ENCODE measurements at regions not wholly inside any gene's neighbourhood (a gene's known extent, or its start where the extent isn't known, plus 50 kb on each side); places are given as distances from the start of the nearest gene placed in this dataset.

- no peak for DNase-seq
- Mint-ChIP-seq H3K27me3 (ENCODE audit: insufficient read depth) (no peaks in the 10 kb centered on the region), H3K27ac (no peak overlapping the region), H3K4me1 (ENCODE audit: low read depth) (no peaks in the 10 kb centered on the region), H3K36me3 (ENCODE audit: low read depth) (peaks cover 4% of the 10 kb centered on the region; the same call in 1 of the 2 replicates), H3K9me3 (peaks cover 51% of the 10 kb centered on the region), H3K4me3 (no peak overlapping the region)
- TF ChIP-seq, protein P1, sequence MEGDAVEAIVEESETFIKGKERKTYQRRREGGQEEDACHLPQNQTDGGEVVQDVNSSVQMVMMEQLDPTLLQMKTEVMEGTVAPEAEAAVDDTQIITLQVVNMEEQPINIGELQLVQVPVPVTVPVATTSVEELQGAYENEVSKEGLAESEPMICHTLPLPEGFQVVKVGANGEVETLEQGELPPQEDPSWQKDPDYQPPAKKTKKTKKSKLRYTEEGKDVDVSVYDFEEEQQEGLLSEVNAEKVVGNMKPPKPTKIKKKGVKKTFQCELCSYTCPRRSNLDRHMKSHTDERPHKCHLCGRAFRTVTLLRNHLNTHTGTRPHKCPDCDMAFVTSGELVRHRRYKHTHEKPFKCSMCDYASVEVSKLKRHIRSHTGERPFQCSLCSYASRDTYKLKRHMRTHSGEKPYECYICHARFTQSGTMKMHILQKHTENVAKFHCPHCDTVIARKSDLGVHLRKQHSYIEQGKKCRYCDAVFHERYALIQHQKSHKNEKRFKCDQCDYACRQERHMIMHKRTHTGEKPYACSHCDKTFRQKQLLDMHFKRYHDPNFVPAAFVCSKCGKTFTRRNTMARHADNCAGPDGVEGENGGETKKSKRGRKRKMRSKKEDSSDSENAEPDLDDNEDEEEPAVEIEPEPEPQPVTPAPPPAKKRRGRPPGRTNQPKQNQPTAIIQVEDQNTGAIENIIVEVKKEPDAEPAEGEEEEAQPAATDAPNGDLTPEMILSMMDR (IDR thresholded peaks at IDR 0.05): no peak
These were observed 606.5 kb upstream of the ADAMTS16 start for GRCh38 chr5:4533457-4534105.

- Mint-ChIP-seq H3K27ac (no peak overlapping the region), H3K36me3 (ENCODE audit: low read depth) (peaks cover 4% of the 10 kb centered on the region; the same call in 1 of the 2 replicates), H3K4me3 (no peak overlapping the region), H3K4me1 (ENCODE audit: low read depth) (no peaks in the 10 kb centered on the region), H3K9me3 (peaks cover 72% of the 10 kb centered on the region), H3K27me3 (ENCODE audit: insufficient read depth) (0 out of 2 replicates have a peak, but pooled peaks cover 2% of the 10 kb centered on the region)
- TF ChIP-seq, protein P1 (IDR thresholded peaks at IDR 0.05): no peak
- DNase-seq: no peak
These were observed 602.6 kb upstream of the ADAMTS16 start for GRCh38 chr5:4537489-4537888.

DNA sequence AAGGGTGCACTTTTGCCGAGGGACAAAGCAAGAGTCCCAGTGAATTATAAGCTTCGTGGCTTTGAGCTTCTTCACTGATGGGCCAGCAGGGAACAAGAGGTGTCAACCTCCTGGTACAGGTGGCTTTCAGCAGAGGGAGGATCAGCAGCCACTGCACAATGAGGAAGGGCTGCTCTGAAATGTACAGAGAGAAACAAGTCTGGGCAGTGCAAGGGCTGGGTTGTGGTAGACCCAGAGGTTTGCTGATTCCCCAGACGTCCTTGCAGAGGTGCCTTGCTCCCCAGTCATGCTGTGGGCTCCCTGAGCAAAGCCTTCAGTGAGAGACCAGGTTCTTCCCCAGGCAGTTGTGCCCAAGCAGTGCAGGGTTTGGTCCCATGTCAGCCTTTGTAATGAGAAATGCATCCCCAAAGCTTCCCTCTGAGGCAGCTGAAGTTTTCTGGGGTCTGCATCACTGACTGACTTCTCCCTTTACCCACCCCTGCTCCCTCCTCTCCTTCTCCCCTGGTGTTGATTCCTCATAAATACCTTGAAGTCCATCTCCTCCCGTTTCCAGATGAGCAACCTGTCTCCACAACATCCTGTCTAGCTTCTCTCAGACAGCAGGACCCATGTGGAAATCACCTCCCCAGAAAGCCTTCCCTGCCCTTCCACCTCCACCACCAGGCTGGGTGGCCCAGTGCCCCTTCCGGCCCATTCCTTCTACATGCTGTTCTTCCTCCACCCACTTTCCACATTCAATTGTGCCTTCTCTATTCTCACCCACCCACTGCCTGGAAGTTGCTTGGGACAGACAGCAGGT is 599.6 kb upstream of the ADAMTS16 start:
- H3K27ac Mint-ChIP-seq: no peak overlapping the region
- H3K4me1 Mint-ChIP-seq (ENCODE audit: low read depth): no peaks in the 10 kb centered on the region
- 0 out of 2 replicates have a peak, but pooled peaks cover 2% of the 10 kb centered on the region for H3K27me3 Mint-ChIP-seq (ENCODE audit: insufficient read depth)
- H3K36me3 Mint-ChIP-seq (ENCODE audit: low read depth): no peaks in the 10 kb centered on the region
- no peak for DNase-seq
- H3K4me3 Mint-ChIP-seq: no peak overlapping the region
- peaks cover 63% of the 10 kb centered on the region for H3K9me3 Mint-ChIP-seq
- TF ChIP-seq, protein P1 (IDR thresholded peaks at IDR 0.05): no peak

DNA sequence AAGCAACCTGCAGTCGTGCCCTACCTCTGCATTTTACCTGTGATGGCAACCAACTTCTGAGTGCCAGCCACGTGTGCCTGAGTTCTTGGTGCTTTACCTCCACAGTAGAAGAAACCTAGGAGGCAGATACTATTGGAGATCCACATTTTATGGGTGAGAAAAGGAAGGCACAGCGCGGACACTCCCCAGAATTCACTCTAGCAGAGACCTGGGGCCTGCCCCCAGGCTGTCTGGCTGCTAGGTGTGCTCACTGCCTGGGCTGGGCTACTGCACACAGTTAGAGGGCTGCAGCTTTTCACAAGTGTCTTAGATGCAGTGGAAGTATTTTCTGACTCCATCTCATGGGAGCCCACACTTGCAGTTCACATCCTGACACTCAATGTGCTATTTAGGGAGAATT is 598.8 kb upstream of the ADAMTS16 start:
- H3K27me3 Mint-ChIP-seq (ENCODE audit: insufficient read depth): 0 out of 2 replicates have a peak, but pooled peaks cover 2% of the 10 kb centered on the region
- H3K4me3 Mint-ChIP-seq: no peak overlapping the region
- no peak overlapping the region for H3K27ac Mint-ChIP-seq
- TF ChIP-seq, protein P1 (IDR thresholded peaks at IDR 0.05): no peak
- H3K4me1 Mint-ChIP-seq (ENCODE audit: low read depth): no peaks in the 10 kb centered on the region
- no peak for DNase-seq
- H3K9me3 Mint-ChIP-seq: peaks cover 60% of the 10 kb centered on the region
- H3K36me3 Mint-ChIP-seq (ENCODE audit: low read depth): no peaks in the 10 kb centered on the region; the same call in 1 of the 2 replicates

DNA sequence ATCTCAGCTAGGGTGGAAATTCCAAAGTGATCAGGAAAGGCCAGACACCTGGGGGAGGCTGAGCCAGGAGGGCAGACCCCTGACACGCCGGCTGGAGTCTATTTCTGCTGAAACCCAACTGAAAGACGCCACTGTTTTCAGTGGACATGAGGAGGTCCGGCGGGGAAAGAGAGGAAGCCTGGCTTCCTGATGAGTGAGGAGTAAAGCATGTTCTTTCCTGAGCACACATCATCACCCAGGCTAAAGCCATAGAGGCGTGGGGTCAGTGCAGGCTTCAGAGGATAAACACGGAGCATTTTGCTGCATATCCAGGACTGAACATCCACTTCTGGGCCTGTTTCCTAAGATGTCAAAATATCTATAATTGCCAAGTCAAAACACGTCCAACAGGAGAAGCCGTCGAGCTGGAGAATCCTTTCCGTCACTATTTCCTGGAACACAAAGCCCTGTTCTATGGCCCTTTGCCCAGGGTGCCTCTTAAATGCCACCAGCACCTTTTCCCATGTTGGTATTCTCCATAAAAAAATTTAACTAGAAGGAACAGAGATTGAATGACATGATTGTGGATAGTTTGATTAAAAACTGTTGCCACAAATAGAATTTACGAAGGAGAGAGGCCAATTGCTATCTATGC is 597.9 kb upstream of the ADAMTS16 start:
- H3K27ac Mint-ChIP-seq: no peak overlapping the region
- no peaks in the 10 kb centered on the region for H3K4me1 Mint-ChIP-seq (ENCODE audit: low read depth)
- 0 out of 2 replicates have a peak, but pooled peaks cover 2% of the 10 kb centered on the region for H3K27me3 Mint-ChIP-seq (ENCODE audit: insufficient read depth)
- peaks cover 60% of the 10 kb centered on the region for H3K9me3 Mint-ChIP-seq
- no peak for DNase-seq
- TF ChIP-seq, protein P1 (IDR thresholded peaks at IDR 0.05): no peak
- H3K4me3 Mint-ChIP-seq: no peak overlapping the region
- H3K36me3 Mint-ChIP-seq (ENCODE audit: low read depth): no peaks in the 10 kb centered on the region; the same call in 1 of the 2 replicates
